A549 (cell line): ENCODE measurements at regions not wholly inside any gene's neighbourhood (a gene's known extent, or its start where the extent isn't known, plus 50 kb on each side); places are given as distances from the start of the nearest gene placed in this dataset.

Source experiments
- ATAC-seq, 2 experiments: fragments of 200-7000 bp in 1 of 2; fragments of >200 bp in 1 of 2; cut with Nextera tagmentation in 1 of 2; cut with Tn5 transposase in 1 of 2; 3 replicates each; pipeline versions ENCODE4 v1.8.0 to v1.9.1; 2018 to 2020; ENCODE audit warnings: mild to moderate bottlenecking in 1 of 2, moderate library complexity in 1 of 2
- CTCF ChIA-PET: fragments of 300-600 bp; sonication (Branson Sonifier 250); formaldehyde crosslinking; extraction: SDS; loops from one replicate; lab custom pipeline; 2021; ENCODE audit warnings: antibody characterized with exemption, inconsistent platforms; lab: Yijun Ruan, JAX
- POLR2A ChIA-PET: fragments of 350-600 bp; formaldehyde crosslinking; extraction: SDS; loops from one replicate; lab custom pipeline; 2021; ENCODE audit warnings: antibody characterized with exemption, inconsistent platforms; lab: Yijun Ruan, JAX
- DNase-seq, 2 experiments: peaks; one replicate each; pipeline versions ENCODE4 v3.0.0 to v3.0.0-alpha.2; 2011 to 2016; ENCODE audit warnings: low read depth in 1 of 2, low spot score in 1 of 2
- FAIRE-seq: peaks from 2 replicates; lab custom pipeline; 2011; peaks lifted over from hg19 to GRCh38; lab: Jason Lieb, UNC
- H3K27ac ChIP-seq, 2 experiments: fragments of >200 bp; sonication (Bioruptor Twin); formaldehyde crosslinking; 3 replicates each; pipeline ENCODE4 v1.5.1; 2016 to 2017
- H3K4me1 ChIP-seq: fragments of >200 bp; sonication (Bioruptor Twin); formaldehyde crosslinking; 3 replicates; pipeline ENCODE4 v1.6.1; 2016
- H3K4me2 ChIP-seq: fragments of >200 bp; sonication (Bioruptor Twin); formaldehyde crosslinking; 3 replicates; pipeline ENCODE4 v1.6.1; 2016
- H3K4me3 ChIP-seq: fragments of >200 bp; sonication (Bioruptor Twin); formaldehyde crosslinking; 3 replicates; pipeline ENCODE4 v1.5.1; 2016
- H3K9me3 ChIP-seq: fragments of >200 bp; sonication (Bioruptor Twin); formaldehyde crosslinking; 3 replicates; pipeline ENCODE4 v1.6.1; 2016
- BCL3 ChIP-seq: fragments of >200 bp; sonication (Bioruptor Twin); formaldehyde crosslinking; IDR thresholded peaks from 3 replicates; pipeline ENCODE4 v1.6.1; 2016
- BHLHE40 ChIP-seq: IDR thresholded peaks from 2 replicates; pipeline ENCODE4 v1.6.1; 2012; ENCODE audit warnings: low read depth, low read length, inconsistent platforms
- CBX8 ChIP-seq: fragments of 200-600 bp; sonication (generic); IDR thresholded peaks from 2 replicates; pipeline ENCODE4 v1.6.1; 2016
- CHD4 ChIP-seq: fragments of 200-600 bp; sonication (generic); IDR thresholded peaks from 2 replicates; pipeline ENCODE4 v1.6.1; 2016; ENCODE audit warnings: antibody characterized with exemption, mild to moderate bottlenecking, borderline replicate concordance
- ELK1 ChIP-seq: fragments of 150-350 bp; IDR thresholded peaks from 2 replicates; pipeline ENCODE4 v1.6.1; 2014; ENCODE audit warnings: low read depth, mild to moderate bottlenecking, low read length
- EP300 ChIP-seq, 2 experiments: fragments of >200 bp; sonication (Bioruptor Twin); formaldehyde crosslinking; IDR thresholded peaks; 2 replicates in 1 of 2; 3 replicates in 1 of 2; pipeline ENCODE4 v1.6.1; 2016 to 2017
- HDAC2 ChIP-seq: fragments of 200-600 bp; sonication (generic); IDR thresholded peaks from 2 replicates; pipeline ENCODE4 v1.6.1; 2016
- HES2 ChIP-seq: fragments of >200 bp; sonication (Bioruptor Twin); formaldehyde crosslinking; IDR thresholded peaks from 2 replicates; pipeline ENCODE4 v1.6.1; 2016
- HEYL ChIP-seq: fragments of 250-450 bp; sonication (Bioruptor Pico); IDR thresholded peaks from 2 replicates; pipeline ENCODE4 v1.8.0; 2021; ENCODE audit warnings: mild to moderate bottlenecking, moderate library complexity
- HOXA7 ChIP-seq: fragments of 250-450 bp; sonication (Bioruptor Pico); IDR thresholded peaks from 2 replicates; pipeline ENCODE4 v1.5.0; 2020; ENCODE audit warnings: mild to moderate bottlenecking, moderate library complexity
- JUN ChIP-seq, 2 experiments: fragments of >200 bp; sonication (Bioruptor Twin); formaldehyde crosslinking; IDR thresholded peaks; 2 replicates in 1 of 2; 3 replicates in 1 of 2; pipeline ENCODE4 v1.6.1; 2016 to 2017
- MAFK ChIP-seq: fragments of 450-650 bp; IDR thresholded peaks from 2 replicates; pipeline ENCODE4 v1.6.1; 2014; ENCODE audit not compliant: partially characterized antibody
- MYC ChIP-seq: IDR thresholded peaks from 2 replicates; pipeline ENCODE4 v1.6.1; 2012; ENCODE audit warnings: mild to moderate bottlenecking, inconsistent platforms, low read length, improper control_type of control experiment, borderline replicate concordance
- NR3C1 ChIP-seq: fragments of >200 bp; sonication (Bioruptor Twin); formaldehyde crosslinking; IDR thresholded peaks from 3 replicates; pipeline ENCODE4 v1.6.1; 2017
- POLR2A ChIP-seq: IDR thresholded peaks from 2 replicates; pipeline ENCODE4 v1.6.1; 2012; ENCODE audit warnings: mild to moderate bottlenecking, low read length
- RAD21 ChIP-seq, 2 experiments: fragments of >200 bp in 1 of 2; sonication (Bioruptor Twin) in 1 of 2; formaldehyde crosslinking in 1 of 2; IDR thresholded peaks in 1 of 2; conservative IDR thresholded peaks in 1 of 2; 2 replicates in 1 of 2; 3 replicates in 1 of 2; pipeline ENCODE4 v1.6.1; 2012 to 2018; ENCODE audit warnings: inconsistent platforms in 1 of 2
- RCOR1 ChIP-seq: fragments of 150-350 bp; IDR thresholded peaks from 2 replicates; pipeline ENCODE4 v1.6.1; 2014; ENCODE audit warnings: antibody characterized with exemption, low read length, low read depth
- RFX5 ChIP-seq: fragments of 450-650 bp; IDR thresholded peaks from 2 replicates; pipeline ENCODE4 v1.7.1; 2014; ENCODE audit warnings: antibody characterized with exemption, mild to moderate bottlenecking, moderate library complexity
- SMC3 ChIP-seq: fragments of >200 bp; sonication (Bioruptor Twin); formaldehyde crosslinking; IDR thresholded peaks from 3 replicates; pipeline ENCODE4 v1.6.1; 2018; ENCODE audit warnings: inconsistent platforms
- SREBF2 ChIP-seq: fragments of 450-650 bp; IDR thresholded peaks from 2 replicates; pipeline ENCODE4 v1.6.1; 2014; ENCODE audit warnings: mild to moderate bottlenecking, moderate library complexity
- USF2 ChIP-seq: fragments of 450-650 bp; IDR thresholded peaks from 2 replicates; pipeline ENCODE4 v1.6.1; 2014; ENCODE audit warnings: antibody characterized with exemption
- ZNF302 ChIP-seq: fragments of 250-450 bp; sonication (Bioruptor Pico); IDR thresholded peaks from 2 replicates; pipeline ENCODE4 v1.9.0; 2021; ENCODE audit warnings: inconsistent platforms, mild to moderate bottlenecking, moderate library complexity
- WGBS: methylation state at CpG from one replicate; pipeline ENCODE4 v1.1.6; 2017; ENCODE audit errors: missing lambda C conversion rate; 5-methylcytosine and 5-hydroxymethylcytosine counted together

- Histone ChIP-seq H3K9me3 (no peaks in the 10 kb centered on the region), H3K4me2 (no peak overlapping the region), H3K4me1 (no peaks in the 10 kb centered on the region), H3K27ac (no peak overlapping the region), H3K4me3 (no peak overlapping the region)
- ATAC-seq (peak in 1 of 2 experiments; percentile 86; a peak in 4 of 6 replicates), DNase-seq (peak in 1 of 2 experiments; percentile 35), FAIRE-seq (no peak)
- WGBS = under 1% methylated on average over 5 of the region's 5 CpGs
- CTCF ChIA-PET = no interaction called here
- TF ChIP-seq BCL3 (no peak), NR3C1 (no peak), CBX8 (no peak), CHD4 (no peak), RCOR1 (no peak), JUN (IDR thresholded peaks at IDR 0.05) (no peak), EP300 (IDR thresholded peaks at IDR 0.05) (no peak)
- POLR2A ChIA-PET = no interaction called here
Observed at GRCh38 chr5:166341740-166342337, 1949.6 kb upstream of the WWC1 start.

- TF ChIP-seq RAD21 (conservative IDR thresholded peaks at IDR 0.05 in 1 of 2, IDR thresholded peaks at IDR 0.05 in 1 of 2) = no peak
- no peak for TF ChIP-seq SREBF2
- no peak for TF ChIP-seq MAFK
- no peak for TF ChIP-seq HEYL
- TF ChIP-seq CHD4 = no peak
- FAIRE-seq = no peak
- Histone ChIP-seq H3K9me3 (no peaks in the 10 kb centered on the region), H3K4me3 (no peak overlapping the region), H3K4me1 (no peaks in the 10 kb centered on the region), H3K4me2 (no peak overlapping the region), H3K27ac (no peak overlapping the region)
- WGBS = 6% methylated on average over 3 of the region's 3 CpGs
- no peak for ATAC-seq
- DNase-seq = no peak
- CTCF ChIA-PET = no interaction called here
- POLR2A ChIA-PET = no interaction called here
Observed at GRCh38 chr5:166342402-166342801, 1949.0 kb upstream of the WWC1 start.

GRCh38 chr5:166346726-166347374, 1944.6 kb upstream of the WWC1 start:
- ATAC-seq (no peak), FAIRE-seq (no peak), DNase-seq (no peak)
- Histone ChIP-seq H3K4me2 (no peak overlapping the region), H3K27ac (no peak overlapping the region), H3K9me3 (no peaks in the 10 kb centered on the region), H3K4me3 (no peak overlapping the region), H3K4me1 (no peaks in the 10 kb centered on the region)
- CTCF ChIA-PET = no interaction called here
- TF ChIP-seq SMC3 = no peak
- no peak for TF ChIP-seq HEYL
- no peak for TF ChIP-seq RFX5
- no peak for TF ChIP-seq USF2
- TF ChIP-seq ELK1 = no peak
- TF ChIP-seq POLR2A = no peak
- no peak for TF ChIP-seq HOXA7 (CRISPR knock-in tag)
- TF ChIP-seq ZNF302 (CRISPR knock-in tag) = no peak
- TF ChIP-seq MAFK = no peak
- TF ChIP-seq RAD21 (conservative IDR thresholded peaks at IDR 0.05 in 1 of 2, IDR thresholded peaks at IDR 0.05 in 1 of 2) = no peak
- TF ChIP-seq MYC = no peak
- TF ChIP-seq BHLHE40 = no peak
- no peak for TF ChIP-seq HDAC2
- TF ChIP-seq HES2 = no peak
- POLR2A ChIA-PET = no interaction called here
- 2% methylated on average over 3 of the region's 3 CpGs for WGBS
